SJSA1 (cell line): ENCODE measurements at regions not wholly inside any gene's neighbourhood (a gene's known extent, or its start where the extent isn't known, plus 50 kb on each side); places are given as distances from the start of the nearest gene placed in this dataset.
A peak's percentile ranks its signal among the peaks of the same experiment; 100 is the strongest.
"Not testable (repeated sequence)": the region's sequence is repeated elsewhere in the genome, so short reads cannot be mapped to it uniquely, and the experiment has no call there.

Experiments
- DNase-seq, 2 experiments: peaks; one replicate each; pipeline ENCODE4 v3.0.0-alpha.2; 2015 to 2020; ENCODE audit warnings: low spot score in 2 of 2, low read depth in 1 of 2
- H3K27ac ChIP-seq: fragments of 250-450 bp; sonication (Bioruptor Pico); 2 replicates; pipeline ENCODE4 v1.5.1; 2020; ENCODE audit warnings: mild to moderate bottlenecking, moderate library complexity
- H3K27me3 ChIP-seq: fragments of 250-450 bp; sonication (Bioruptor Pico); replicated peaks from 2 replicates; pipeline ENCODE4 v1.5.1; 2020; ENCODE audit warnings: mild to moderate bottlenecking, moderate library complexity
- H3K36me3 ChIP-seq: fragments of 250-450 bp; sonication (Bioruptor Pico); 2 replicates; pipeline ENCODE4 v1.5.1; 2020; ENCODE audit warnings: mild to moderate bottlenecking
- H3K4me1 ChIP-seq: fragments of 250-450 bp; sonication (Bioruptor Pico); replicated peaks from 2 replicates; pipeline ENCODE4 v1.6.1; 2021; ENCODE audit warnings: mild to moderate bottlenecking
- H3K4me3 ChIP-seq: fragments of 250-450 bp; sonication (Bioruptor Pico); 2 replicates; pipeline ENCODE4 v1.5.1; 2020; ENCODE audit warnings: mild to moderate bottlenecking
- H3K9me3 ChIP-seq: fragments of 250-450 bp; sonication (Bioruptor Pico); replicated peaks from 2 replicates; pipeline ENCODE4 v1.5.1; 2020; ENCODE audit warnings: mild to moderate bottlenecking

DNA sequence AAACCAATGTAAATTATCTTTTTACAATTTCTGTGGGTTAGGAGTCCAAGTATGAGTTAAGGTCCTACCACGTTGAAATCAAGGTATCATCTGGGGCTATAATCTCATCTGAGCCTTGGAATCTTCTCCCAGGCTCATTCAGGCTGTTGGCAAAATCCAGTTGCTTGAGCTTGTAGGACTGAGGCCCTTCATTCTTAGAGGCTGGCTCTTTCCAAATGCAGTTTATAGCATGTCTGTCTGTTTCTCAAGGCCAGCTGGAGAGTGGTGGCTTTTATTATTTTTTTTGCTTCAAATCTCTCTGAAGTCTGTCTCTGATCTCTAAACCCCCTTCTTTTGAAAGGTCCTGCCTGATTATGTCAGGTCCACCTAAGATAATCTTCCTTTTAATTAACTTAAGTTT is 177.2 kb upstream of the ASCC3 start:
- H3K27me3 ChIP-seq, result peaks cover 3% of the 10 kb centered on the region; the same call in 1 of the 2 replicates
- H3K4me1 ChIP-seq, result no peaks in the 10 kb centered on the region

DNA sequence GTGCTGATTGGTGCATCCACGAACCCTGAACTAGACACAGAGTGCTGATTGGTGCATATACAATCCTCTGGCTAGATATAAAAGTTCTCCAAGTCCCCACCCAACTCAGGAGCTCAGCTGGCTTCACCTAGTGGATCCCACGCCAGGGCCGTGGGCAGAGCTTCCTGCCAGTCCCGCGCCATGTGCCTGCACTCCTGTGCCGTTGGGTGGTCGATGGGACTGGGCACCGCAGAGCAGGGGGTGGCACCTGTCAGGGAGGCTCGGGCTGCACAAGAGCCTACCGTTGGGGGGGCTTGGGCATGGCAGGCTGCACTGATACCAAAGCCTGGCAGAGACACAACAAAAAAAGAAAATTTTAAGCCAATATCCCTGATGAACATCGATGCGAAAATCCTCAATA is 185.4 kb upstream of the ASCC3 start:
- Histone ChIP-seq H3K27me3 (no peaks in the 10 kb centered on the region; the same call in 1 of the 2 replicates), H3K4me1 (no peaks in the 10 kb centered on the region), H3K9me3 (no peaks in the 10 kb centered on the region), H3K27ac (no peak overlapping the region), H3K36me3 (no peaks in the 10 kb centered on the region), H3K4me3 (no peak overlapping the region)
- no peak for DNase-seq

More for the DNA sequence above, 177.2 kb upstream of the ASCC3 start:
- H3K4me3 ChIP-seq, result no peak overlapping the region
- H3K36me3 ChIP-seq, result no peaks in the 10 kb centered on the region
- no peak for DNase-seq
- no peak overlapping the region for H3K27ac ChIP-seq
- no peaks in the 10 kb centered on the region for H3K9me3 ChIP-seq

DNA sequence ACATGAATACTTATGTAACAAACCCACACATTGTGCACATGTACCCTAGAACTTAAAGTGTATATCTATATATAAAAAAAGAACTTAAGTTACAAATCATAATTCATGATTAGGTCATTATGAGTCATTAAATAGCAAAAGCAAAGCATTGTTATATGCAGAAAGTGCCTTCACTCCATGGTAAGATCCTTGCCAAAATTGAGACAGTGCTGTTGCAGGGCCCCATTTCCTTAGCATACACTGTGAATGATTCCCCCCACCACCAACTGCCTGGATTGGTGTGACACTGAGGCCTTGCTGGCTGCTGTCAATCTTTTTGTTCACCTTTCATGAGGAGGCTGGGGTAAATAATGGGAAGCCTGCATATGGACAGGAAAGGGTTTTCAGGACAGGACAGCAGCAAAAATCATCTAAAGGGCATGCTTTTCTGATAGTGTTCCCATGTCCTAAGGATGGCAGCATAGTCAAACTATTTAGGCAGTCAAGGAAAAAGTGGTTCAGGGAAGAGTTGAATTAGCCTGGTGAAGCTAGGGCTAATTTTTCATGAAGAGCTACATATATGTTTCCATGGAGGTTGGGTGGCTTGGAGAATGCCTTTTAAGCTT is 188.2 kb upstream of the ASCC3 start:
- Histone ChIP-seq H3K4me1 (no peaks in the 10 kb centered on the region), H3K27ac (no peak overlapping the region), H3K36me3 (no peaks in the 10 kb centered on the region), H3K9me3 (no peaks in the 10 kb centered on the region), H3K4me3 (no peak overlapping the region), H3K27me3 (no peaks in the 10 kb centered on the region)
- DNase-seq, result no peak

DNA sequence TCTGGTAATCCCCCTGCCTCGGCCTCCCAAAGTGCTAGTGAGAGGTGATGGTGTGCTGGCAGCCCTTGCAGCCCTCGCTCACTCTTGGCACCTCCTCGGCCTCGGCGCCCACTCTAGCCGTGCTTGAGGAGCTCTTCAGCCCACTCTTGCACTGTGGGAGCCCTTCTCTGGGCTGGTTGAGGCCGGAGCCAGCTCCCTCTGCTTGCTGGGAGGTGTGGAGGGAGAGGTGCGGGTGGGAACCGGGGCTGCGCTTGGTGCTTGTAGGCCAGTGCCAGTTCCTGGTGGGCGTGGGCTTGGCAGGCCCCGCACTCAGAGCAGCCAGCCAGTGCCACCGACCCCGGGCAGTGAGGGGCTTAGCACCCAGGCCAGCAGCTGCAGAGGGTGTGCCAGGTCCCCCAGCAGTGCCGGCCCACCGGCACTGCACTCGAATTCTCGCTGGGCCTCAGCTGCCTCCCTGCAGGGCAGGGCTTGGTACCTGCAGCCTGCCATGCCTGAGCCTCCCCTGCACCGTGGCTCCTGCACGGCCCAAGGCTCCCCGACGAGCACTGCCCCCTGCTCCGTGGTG is 189.0 kb upstream of the ASCC3 start:
- no peaks in the 10 kb centered on the region for H3K4me1 ChIP-seq
- no peak for DNase-seq
- H3K27me3 ChIP-seq, result no peaks in the 10 kb centered on the region
- H3K9me3 ChIP-seq, result no peaks in the 10 kb centered on the region
- no peak overlapping the region for H3K27ac ChIP-seq
- no peaks in the 10 kb centered on the region for H3K36me3 ChIP-seq
- no peak overlapping the region for H3K4me3 ChIP-seq

DNA sequence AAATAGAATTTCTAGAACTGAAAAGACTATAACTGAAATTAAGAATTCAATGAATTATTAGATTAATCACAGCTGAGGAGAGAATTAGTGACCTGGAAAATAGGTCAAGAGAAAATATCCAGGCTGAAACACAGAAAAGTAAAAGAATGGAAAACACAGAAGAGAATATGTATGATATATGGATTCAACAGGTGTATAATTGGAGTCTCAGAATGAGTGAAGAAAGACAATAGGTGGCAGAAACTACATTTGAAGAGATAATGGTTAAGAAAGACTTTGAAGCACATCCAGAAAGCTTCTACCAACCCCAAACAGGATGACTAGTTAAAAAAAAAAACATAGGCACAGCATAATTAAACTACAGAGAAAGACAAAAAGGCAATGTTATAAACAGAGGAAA is 196.2 kb upstream of the ASCC3 start:
- peaks cover 10% of the 10 kb centered on the region for H3K4me1 ChIP-seq
- DNase-seq, result no peak

DNA sequence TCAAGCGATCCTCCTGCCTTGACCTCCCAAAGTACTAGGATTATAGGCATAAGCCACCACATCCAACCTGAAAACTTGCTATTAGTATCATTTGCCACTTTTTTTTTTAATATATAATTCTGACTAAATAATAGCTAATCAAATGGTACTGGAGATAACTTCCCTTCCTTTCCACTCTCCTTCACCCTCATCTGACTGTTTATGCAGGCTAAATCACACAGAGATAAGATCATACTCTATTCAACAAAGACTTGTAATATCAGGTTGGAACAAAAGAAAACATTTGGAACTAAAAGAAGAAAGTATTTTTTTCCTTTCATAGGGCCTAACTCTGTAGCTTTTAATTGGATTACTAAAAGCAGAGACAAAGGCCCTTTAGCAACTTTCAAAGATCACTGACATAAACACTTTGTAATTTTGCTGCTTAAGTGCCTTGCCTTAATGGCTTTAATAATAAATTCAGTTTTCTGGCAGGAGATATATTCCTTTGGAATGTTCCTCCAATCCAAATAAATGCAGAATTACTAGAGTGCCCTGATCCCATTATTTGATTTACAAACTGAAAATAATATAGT is 198.7 kb upstream of the ASCC3 start:
- Histone ChIP-seq H3K4me1 (peaks cover 29% of the 10 kb centered on the region), H3K36me3 (no peaks in the 10 kb centered on the region), H3K9me3 (0 out of 2 replicates have a peak, but pooled peaks cover 3% of the 10 kb centered on the region), H3K27ac (no peak overlapping the region), H3K27me3 (no peaks in the 10 kb centered on the region), H3K4me3 (no peak overlapping the region)
- no peak for DNase-seq

More for the DNA sequence above, 196.2 kb upstream of the ASCC3 start:
- Histone ChIP-seq H3K27me3 (no peaks in the 10 kb centered on the region), H3K36me3 (no peaks in the 10 kb centered on the region), H3K4me3 (no peak overlapping the region), H3K9me3 (0 out of 2 replicates have a peak, but pooled peaks cover 3% of the 10 kb centered on the region), H3K27ac (no peak overlapping the region)

DNA sequence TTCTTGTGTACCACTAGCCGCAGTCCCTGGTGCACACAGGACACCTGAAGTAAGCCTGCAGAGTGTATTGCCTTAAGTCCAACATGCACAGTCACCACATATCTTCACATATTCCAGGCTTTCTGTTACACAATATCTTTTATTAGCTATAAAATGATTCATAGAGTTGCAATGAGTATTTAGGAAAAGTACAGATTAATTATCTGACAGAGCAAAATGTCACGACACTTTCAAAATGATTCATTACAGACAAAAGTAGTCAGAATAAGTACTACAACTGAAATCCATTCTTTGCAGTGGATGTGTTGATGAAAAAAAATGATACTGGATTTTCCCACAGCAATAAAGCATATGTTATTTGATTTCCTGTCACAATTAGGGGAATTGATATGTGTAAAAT is 199.5 kb upstream of the ASCC3 start:
- Histone ChIP-seq H3K36me3 (no peaks in the 10 kb centered on the region), H3K9me3 (0 out of 2 replicates have a peak, but pooled peaks cover 3% of the 10 kb centered on the region), H3K27ac (no peak overlapping the region), H3K27me3 (no peaks in the 10 kb centered on the region), H3K4me1 (peaks cover 37% of the 10 kb centered on the region), H3K4me3 (no peak overlapping the region)
- no peak for DNase-seq

DNA sequence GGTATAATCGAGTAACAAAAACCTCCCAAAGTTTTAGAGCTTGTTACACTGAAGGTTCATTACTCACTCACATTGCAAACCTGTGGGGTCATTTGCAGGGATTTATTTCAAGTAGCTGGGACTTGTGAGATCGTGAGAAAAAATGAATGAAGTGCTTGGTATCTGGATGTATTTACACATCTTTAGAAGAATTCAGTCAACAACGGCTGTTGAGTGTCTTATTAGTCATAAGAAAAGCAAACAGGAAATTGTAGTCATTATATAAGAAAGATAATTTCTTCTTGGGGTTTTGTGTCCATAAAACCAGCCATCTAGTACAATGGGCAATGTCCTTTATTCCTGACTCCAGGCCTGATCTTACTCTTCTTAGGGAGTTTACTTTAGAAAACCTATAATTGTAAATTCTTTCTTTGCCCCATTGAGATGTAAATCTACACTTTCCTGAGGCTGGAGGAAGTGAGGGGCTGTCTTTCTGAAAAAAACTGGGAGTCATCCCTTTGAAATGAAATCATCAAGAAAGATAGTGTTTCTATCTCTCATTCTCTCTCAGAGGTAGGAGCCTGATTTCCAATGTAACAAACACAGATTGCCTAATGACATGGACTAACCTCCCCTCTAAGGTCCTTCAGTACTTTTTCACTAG is 202.5 kb upstream of the ASCC3 start:
- H3K9me3 ChIP-seq, result no peaks in the 10 kb centered on the region
- no peak overlapping the region for H3K4me3 ChIP-seq
- peak; percentile 71 to 94 for DNase-seq
- peaks cover 38% of the 10 kb centered on the region for H3K4me1 ChIP-seq
- no peaks in the 10 kb centered on the region for H3K36me3 ChIP-seq
- H3K27me3 ChIP-seq, result no peaks in the 10 kb centered on the region
- peak overlapping the region; percentile 94 for H3K27ac ChIP-seq

DNA sequence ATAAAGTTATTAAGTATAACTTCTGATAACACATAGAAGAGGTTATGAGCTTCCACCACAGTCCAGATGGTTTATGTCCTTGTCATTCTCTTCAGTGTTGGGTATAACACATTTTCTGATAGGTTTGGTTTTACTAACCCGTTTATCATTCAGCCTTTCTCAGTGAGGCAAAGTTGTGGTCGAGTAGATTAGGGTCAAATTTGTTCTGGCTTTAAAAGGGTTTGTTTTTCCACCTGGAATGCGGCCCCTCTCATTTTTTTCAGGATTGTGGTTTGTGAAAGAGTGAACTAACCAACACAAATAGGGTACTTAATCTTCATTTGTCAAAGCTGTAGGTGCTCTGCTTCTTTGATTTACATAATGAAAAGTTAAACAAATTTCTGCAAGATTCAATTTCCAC is 204.2 kb upstream of the ASCC3 start:
- peak in 1 of 2 experiments; percentile 35 for DNase-seq
- Histone ChIP-seq H3K27ac (peak overlapping the region; percentile 94), H3K4me3 (no peak overlapping the region), H3K4me1 (peaks cover 31% of the 10 kb centered on the region), H3K9me3 (no peaks in the 10 kb centered on the region), H3K36me3 (no peaks in the 10 kb centered on the region), H3K27me3 (no peaks in the 10 kb centered on the region)

DNA sequence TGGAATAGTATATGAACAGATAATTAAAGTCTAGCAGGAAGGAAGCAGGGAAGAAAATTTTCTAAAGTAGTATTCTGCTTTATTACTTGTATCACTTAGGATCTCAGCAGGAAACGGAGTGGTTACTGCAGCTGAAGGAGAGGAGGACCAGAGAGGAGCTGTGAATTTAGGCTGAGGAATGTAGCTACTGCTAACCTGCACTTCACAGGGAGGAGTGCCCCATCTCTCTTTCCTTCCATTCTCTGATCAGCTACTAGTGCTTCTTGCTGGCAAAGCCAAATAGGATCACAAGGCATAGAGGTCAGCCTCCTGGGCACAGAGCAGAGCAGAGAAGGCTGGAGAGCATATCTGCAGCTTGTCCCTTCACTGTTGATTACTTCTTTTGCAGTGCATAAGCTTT is 205.3 kb upstream of the ASCC3 start:
- DNase-seq, result no peak
- no peak overlapping the region for H3K4me3 ChIP-seq
- peaks cover 28% of the 10 kb centered on the region for H3K4me1 ChIP-seq
- no peak overlapping the region for H3K27ac ChIP-seq
- no peaks in the 10 kb centered on the region for H3K27me3 ChIP-seq
- no peaks in the 10 kb centered on the region for H3K9me3 ChIP-seq
- H3K36me3 ChIP-seq, result no peaks in the 10 kb centered on the region

DNA sequence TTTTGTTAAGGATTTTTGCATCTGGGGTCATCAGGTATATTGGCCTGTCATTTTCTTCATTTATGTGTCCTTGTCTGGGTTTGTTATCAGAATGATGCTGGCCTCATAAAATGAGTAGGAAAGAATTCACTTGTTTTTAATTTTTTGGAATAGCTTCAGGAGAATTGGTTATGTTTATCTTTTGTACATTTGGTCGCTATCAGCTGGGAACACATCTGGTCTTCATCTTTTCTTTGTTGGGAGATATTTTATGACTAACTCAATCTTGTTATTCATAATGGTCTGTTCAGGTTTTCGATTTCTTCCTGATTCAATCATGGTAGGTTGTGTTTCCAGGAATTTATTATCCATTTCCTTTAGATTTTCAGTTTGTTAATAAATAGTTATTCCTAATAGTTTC is 207.5 kb upstream of the ASCC3 start:
- Histone ChIP-seq H3K27ac (no peak overlapping the region), H3K4me1 (peaks cover 19% of the 10 kb centered on the region), H3K4me3 (no peak overlapping the region), H3K27me3 (no peaks in the 10 kb centered on the region), H3K9me3 (no peaks in the 10 kb centered on the region), H3K36me3 (no peaks in the 10 kb centered on the region)
- no peak for DNase-seq

DNA sequence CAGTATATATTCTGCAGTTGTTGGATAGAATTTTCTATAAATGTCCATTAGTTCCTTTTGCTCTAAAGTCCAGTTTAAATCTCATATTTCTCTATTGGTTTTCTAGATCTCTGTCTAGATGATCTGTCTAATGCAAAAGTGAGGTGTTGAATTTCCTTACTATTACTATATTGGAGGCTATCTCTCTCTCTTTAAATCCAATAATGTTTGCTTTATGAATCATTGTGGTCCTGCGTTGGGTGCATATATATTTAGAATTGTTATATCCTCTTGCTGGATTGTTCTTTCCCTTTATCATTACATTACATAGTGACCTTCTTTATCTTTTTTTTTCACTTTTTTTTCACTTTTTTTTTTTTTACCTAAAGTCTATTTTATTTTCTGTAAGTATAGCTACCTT is 208.5 kb upstream of the ASCC3 start:
- no peaks in the 10 kb centered on the region for H3K9me3 ChIP-seq
- no peaks in the 10 kb centered on the region for H3K27me3 ChIP-seq
- H3K4me1 ChIP-seq, result peaks cover 10% of the 10 kb centered on the region
- H3K4me3 ChIP-seq, result no peak overlapping the region
- H3K27ac ChIP-seq, result no peak overlapping the region
- DNase-seq, result no peak
- H3K36me3 ChIP-seq, result no peaks in the 10 kb centered on the region

DNA sequence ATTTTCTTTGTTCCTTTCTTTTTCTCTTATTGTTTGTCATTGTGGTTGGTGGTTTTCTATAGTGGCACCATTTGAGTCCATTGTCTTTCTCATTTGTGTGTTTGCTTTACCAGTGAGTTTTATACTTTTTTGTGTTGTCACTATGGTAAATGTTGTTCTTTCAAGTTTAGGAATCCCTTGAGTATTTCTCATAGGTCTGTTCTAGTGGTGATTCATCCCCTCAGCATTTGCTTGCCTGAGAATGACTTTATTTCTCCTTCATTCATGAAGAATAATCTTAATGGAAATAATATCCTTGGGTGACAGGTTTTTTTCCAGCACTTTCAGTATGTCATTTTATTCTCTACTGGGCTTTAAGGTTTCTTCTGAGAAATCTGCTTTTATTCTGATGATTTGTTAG is 209.2 kb upstream of the ASCC3 start:
- H3K4me3 ChIP-seq, result no peak overlapping the region
- H3K36me3 ChIP-seq, result no peaks in the 10 kb centered on the region
- no peaks in the 10 kb centered on the region for H3K27me3 ChIP-seq
- H3K4me1 ChIP-seq, result peaks cover 4% of the 10 kb centered on the region
- no peaks in the 10 kb centered on the region for H3K9me3 ChIP-seq
- no peak overlapping the region for H3K27ac ChIP-seq
- peak in 1 of 2 experiments; percentile 45 for DNase-seq

DNA sequence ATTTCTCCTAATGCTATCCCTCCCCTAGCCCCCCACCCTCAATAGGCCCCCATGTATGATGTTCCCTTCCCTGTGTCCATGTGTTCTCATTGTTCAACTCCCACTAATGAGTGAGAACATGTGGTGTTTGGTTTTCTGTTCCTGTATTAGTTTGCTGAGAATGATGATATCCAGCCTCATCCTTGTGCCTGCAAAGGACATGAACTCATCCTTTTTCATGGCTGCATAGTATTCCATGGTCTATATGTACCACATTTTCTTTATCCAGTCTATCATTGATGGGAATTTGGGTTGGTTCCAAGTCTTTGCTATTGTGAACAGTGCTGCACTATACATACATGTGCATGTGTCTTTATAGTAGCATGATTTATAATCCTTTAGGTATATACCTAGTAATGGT is 217.5 kb upstream of the ASCC3 start:
- H3K9me3 ChIP-seq, H3K27me3 ChIP-seq, H3K4me1 ChIP-seq, DNase-seq, H3K36me3 ChIP-seq, H3K4me3 ChIP-seq, H3K27ac ChIP-seq: not testable (repeated sequence)
